CD4-positive, alpha-beta T cell treated with Interferon gamma for 1 hour (primary cell): ENCODE measurements at regions not wholly inside any gene's neighbourhood (a gene's known extent, or its start where the extent isn't known, plus 50 kb on each side); places are given as distances from the start of the nearest gene placed in this dataset.

Source experiments
- DNase-seq: peaks from one replicate; pipeline ENCODE4 v3.0.0-alpha.2; 2020

DNA sequence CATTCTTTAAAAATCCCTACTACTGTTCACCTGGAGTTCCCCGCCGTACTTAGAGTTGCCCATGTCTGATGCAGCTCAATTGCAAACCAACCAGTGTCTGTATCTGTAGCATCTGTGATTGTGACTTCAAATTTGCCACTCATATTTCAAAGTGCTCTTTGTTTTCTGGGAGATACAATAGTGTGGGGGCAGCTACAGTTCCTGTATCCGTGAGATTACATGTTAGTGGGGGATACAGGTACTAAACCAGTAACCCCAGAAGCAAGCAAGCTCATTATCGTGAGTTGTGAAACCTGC lies 140.9 kb downstream of the ANKRD60 start:
- DNase-seq, result no peak

- DNase-seq, result no peak
These were observed 141.5 kb downstream of the ANKRD60 start for GRCh38 chr20:58086763-58087561.

DNA sequence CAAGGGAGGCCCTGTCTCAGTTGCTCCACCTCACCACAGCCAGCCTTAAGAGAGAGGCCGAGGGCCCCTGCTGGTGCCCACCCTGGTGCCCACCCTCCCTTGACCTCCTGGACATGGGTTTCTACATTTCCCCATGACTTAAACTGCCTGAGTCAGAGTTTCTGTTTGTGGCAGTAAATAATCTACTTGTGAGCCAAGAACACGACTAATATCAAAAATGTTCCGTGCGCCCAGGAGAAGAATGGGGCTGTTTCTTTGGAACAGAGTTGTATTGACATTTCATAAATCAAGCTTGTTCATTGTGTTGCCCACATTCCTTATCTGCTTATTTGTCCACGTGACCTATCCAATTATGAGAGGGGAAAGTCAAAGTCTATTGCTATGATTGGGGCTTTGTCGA lies 143.5 kb downstream of the ANKRD60 start:
- DNase-seq, result no peak

DNA sequence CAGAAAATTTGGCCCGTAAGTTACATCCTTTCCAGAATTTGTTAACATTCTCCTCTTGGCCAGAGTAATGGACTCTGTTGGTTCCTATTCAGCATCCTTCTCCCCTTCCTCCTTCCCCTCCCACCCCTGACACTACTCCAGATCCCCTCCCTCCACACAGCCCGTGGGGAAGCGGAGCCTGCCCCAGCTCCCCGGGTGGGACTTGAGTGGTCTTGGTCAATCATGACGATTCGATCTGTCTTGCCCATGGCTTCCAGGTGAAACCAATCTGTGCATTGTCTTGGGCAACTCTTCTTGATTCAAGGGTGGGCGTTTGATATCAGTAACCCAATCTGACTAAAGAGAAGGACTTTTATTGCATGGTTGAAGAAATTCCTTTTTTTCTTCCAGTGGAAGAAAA lies 143.9 kb downstream of the ANKRD60 start:
- DNase-seq, result no peak

DNA sequence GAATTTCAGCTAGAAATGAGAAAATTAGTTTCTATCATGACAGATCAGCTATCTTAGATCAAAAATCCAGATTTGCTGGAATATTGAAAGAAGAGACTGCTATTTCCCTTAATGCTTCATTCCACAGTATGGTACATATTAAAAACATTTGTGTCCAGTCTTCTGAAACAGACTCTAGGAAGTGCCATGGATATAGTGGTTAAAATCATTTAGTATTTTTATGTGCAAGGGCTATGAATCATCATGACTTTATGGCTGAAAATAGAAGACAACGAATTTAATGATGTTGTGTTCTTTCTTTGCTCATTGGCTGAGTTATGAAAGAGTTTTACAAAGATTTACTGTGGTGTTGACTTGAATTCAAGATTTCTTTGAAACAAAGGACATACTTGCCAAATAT lies 146.6 kb downstream of the ANKRD60 start:
- DNase-seq, result no peak

DNA sequence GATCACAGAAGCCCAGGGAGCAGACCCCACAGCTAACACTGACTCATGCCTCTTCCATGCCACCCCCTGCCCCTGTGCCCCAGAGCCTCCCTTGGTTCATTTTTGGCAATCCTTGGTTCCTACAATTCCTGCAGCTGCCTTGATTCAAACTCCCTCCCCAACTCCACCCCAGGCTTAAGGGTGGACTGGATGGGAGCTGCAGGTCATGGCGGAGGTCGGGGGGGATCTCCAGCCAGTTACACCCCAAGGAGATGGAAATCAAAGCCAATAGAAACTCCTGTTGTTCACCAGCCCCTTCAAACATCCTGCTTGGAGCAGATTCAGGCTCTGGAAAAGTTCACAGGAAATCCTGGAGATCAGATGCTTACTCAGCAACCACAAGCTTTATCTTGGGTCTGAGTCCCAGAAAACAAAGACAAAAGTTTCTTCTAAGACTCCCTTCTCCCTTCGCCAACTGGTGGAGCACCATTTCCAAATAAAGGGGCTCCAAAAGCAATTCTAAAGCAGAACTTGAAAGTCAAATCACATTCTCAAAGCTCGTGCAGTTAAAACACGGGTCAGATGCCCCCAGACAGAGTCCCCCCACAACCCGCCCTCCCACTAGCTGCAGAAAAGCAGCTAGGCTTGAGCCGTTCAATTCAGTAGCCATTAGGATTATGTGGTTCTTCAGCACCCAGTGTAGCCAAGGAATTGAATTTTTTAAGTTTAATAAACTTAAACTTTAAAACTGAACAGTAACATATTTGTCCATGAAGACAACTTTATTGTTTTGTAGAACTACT lies 149.5 kb downstream of the ANKRD60 start:
- no peak for DNase-seq

- no peak for DNase-seq
These were observed 151.2 kb downstream of the ANKRD60 start for GRCh38 chr20:58077282-58077681.

GRCh38 chr20:58076405-58076804 lies 152.0 kb downstream of the ANKRD60 start:
- no peak for DNase-seq

DNA sequence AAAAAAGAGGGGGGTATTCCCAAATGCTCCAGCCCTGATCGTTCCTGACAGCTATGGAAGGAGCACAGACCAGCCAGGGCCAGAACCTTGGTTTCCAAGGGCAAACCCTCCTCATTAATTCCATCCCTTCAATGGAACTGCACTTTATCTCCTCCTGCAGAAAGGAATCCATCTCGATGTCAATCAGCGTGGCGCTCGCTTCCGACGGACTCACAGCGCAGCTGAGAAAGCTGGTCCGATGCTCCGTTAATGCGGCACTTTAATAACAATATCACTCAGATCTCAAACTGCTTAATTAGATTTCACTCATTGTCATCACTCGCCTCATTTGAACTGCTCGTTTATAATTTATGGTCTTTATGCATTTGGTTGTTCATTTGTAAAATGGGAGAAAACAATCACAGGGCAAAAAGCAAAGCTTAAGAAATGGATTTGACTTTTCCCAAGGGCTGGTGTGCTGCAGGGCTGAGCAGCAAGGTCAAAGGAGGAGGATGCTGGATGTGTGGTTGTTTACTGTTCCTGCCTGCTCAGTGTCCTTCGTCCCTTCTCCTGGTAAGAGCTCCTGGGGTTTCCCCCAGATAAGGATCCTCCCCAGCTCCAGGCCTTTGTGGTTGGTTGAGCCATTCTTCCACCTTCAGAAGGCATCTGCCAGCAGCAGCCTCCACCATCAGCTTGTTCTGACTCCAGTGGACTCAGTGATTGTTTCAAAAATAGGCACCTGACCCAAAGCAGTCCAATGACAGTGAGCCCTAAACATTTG lies 152.7 kb downstream of the ANKRD60 start:
- DNase-seq, result no peak

GRCh38 chr20:58073945-58074856 lies 154.3 kb downstream of the ANKRD60 start:
- DNase-seq, result no peak

DNA sequence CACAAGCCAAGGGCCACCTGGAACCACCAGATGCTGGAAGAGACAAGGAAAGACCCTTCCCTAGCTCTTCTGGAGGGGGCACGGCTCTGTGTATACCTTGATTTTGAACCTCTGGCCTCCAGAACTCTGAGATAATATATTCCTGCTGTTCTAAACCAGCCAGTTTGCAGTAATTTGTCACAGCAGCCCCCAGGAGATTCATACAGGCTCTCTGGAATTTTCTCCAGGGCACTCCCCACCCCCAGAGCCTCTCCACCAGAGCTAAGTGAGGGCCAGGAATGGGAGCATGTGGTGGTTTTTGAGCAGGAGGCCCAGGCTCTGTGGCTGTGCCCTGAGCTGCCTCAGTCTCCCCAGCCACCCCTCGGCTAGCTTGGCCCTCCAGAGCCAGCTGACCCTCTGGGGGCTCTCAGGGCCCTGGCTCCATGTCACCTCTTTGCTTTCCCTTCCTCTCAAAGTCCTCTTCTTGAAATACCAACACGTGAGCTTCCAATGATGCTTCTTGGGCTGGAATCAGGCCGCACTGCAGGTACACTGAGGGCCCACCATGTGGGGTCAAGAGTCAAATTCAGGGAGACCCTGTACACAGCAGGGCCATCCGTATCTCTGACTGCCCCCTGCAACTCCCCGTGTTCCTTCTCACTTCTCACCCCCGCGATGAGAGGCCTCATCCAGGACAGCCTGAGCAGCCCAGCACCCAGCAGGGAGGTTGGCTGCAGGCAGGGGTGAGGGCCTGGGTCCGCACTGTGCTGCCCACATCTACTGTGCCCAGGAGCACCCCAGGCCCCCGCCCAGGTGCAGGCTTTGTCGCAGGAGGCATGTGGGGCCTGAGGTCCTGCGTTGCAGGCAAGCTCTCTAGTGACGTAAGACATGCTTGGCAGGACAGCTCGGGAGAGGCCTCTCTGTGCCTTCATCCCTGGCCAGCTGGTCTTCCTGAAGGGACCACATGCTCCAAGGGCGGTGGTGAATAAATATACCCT lies 155.5 kb downstream of the ANKRD60 start:
- DNase-seq, result no peak

DNA sequence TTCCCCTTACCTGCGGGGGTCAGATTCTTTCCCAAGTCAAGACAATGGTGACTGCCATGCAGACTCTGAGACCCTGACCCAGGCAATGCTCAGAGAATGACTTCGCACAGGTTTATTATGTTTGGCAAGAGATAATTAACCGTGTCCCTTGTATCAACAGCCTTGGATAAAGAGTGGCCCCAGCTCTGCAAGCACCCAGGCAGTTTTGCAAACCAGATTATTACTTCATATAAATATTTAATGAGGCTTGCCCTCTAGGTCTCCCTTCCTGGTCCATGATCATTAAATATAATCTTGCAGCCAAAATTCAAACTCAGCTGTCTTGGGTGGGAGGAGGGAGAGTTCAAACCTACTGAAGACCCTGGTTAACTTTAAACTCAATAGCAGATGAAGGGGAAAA lies 156.5 kb downstream of the ANKRD60 start:
- DNase-seq, result no peak

- DNase-seq, result no peak
These were observed 157.2 kb downstream of the ANKRD60 start for GRCh38 chr20:58071298-58071697.

- no peak for DNase-seq
These were observed 157.7 kb downstream of the ANKRD60 start for GRCh38 chr20:58070664-58071196.

- no peak for DNase-seq
These were observed 158.4 kb downstream of the ANKRD60 start for GRCh38 chr20:58069796-58070663.

DNA sequence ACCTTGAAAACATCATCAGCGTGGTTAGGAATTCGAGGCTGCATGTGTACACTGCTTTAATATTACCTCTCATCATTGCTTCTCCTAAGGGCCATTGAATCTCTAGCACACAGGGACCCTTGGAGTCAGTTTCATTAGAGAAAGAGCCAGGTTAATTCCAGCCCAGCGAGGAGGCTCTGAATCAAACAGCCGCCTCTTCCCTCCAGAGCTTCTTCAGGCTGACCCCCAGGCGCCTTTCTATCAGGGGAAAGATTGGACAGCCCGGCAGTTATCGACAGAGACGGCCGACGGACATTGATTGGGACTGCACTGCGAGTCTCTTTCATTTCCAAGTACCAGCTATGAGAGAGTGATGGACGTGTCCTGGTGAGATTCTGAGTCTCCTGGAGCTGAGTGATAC lies 159.2 kb downstream of the ANKRD60 start:
- DNase-seq, result no peak

- no peak for DNase-seq
These were observed 162.7 kb downstream of the ANKRD60 start for GRCh38 chr20:58065508-58066361.

DNA sequence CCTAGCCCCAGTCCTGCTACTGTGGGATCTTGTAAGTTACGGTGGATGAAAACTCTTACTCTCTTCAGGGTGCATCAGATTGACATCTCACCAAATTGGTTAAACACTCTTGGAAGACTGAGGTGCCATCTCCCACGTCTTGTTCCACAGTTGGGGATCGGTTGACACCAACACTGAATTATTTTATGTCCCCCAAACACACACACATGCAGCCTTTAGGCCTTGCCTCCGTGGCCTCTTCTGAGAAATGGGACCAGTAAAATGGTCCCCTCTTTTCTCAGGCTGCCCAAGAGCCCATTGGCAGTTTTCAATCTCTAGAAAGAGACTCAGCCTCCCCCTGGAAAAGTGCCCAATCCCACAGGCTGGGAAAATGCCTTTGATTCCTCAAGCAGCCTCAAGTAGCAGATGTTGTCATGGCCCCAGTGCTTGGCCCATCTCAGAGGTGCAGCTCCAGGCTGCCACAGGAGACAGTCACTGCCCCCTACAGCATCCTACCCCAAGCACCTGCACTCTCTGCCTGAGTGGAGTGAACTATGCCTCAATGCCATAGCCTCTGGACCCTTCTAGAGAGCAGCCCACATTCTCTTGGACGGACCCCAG lies 163.9 kb downstream of the ANKRD60 start:
- no peak for DNase-seq

DNA sequence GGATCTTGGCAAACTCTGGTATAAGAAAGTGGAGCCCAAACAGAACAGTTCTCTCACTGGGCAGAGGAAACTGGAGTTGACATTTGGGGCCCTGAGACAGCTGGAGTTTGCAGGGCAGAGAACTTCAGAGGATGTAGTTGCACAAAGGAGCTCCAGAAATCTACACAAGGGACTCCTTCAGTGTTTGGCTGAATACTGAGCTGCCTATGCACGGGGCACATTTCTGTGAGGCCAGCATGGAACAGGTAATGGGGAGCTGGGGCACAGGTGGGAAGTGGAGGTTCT lies 169.3 kb downstream of the ANKRD60 start:
- DNase-seq, result no peak
